ENCODE measurements at regions not wholly inside any gene's neighbourhood (a gene's known extent, or its start where the extent isn't known, plus 50 kb on each side); places are given as distances from the start of the nearest gene placed in this dataset.

GRCh38 chr4:116001291-116001690 is 887.9 kb upstream of the NDST4 start:
- TF ChIP-seq CTCF (IDR thresholded peaks at IDR 0.05; ENCODE audit: poor library complexity) (no peak), EZH2 (IDR thresholded peaks at IDR 0.05; ENCODE audit: borderline replicate concordance) (no peak)

All from hepatocyte (in vitro differentiated cells).